OCI-LY1 (cell line): ENCODE measurements at regions not wholly inside any gene's neighbourhood (a gene's known extent, or its start where the extent isn't known, plus 50 kb on each side); places are given as distances from the start of the nearest gene placed in this dataset.
"Not testable (repeated sequence)": the region's sequence is repeated elsewhere in the genome, so short reads cannot be mapped to it uniquely, and the experiment has no call there.

Experiments used
- CTCF ChIP-seq: fragments of 200-600 bp; sonication (generic), shearing (Covaris generic); IDR thresholded peaks from 2 replicates; pipeline ENCODE4 v1.5.1; 2017; ENCODE audit warnings: mild to moderate bottlenecking, antibody characterized with exemption, low read length, moderate library complexity, mixed read lengths
- EZH2 ChIP-seq: fragments of 200-600 bp; sonication (generic), shearing (Covaris generic); IDR thresholded peaks from 2 replicates; pipeline ENCODE4 v1.8.0; 2017; ENCODE audit warnings: borderline replicate concordance, mixed run types, mild to moderate bottlenecking, antibody characterized with exemption, low read length, moderate library complexity, mixed read lengths

DNA sequence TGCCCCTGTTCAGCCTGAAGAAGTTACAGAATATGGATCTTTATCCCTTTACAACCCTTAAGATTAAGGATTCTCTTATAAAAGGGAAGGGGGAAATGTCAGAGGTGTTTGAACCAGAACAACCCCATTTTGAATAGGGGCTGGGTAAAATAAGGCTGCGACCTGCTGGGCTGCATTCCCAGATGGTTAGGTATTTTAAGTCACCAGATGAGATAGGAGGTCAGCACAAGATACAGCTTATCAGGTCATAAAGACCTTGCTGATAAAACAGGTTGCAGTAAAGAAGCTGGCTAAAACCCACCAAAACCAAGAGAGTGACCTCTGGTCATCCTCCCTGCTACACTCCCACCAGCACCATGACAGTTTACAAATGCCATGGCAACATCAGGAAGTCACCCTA, 110.8 kb downstream of the EIF4E start:
- TF ChIP-seq CTCF, EZH2: not testable (repeated sequence)
